DMS79 treated with DMSO at 0.1 percent for 48 hours (cell line): ENCODE measurements at regions not wholly inside any gene's neighbourhood (a gene's known extent, or its start where the extent isn't known, plus 50 kb on each side); places are given as distances from the start of the nearest gene placed in this dataset.
A peak's percentile ranks its signal among the peaks of the same experiment; 100 is the strongest.

ENCODE experiments used
- DNase-seq: peaks from one replicate; lab custom pipeline; 2025; lab: John Stamatoyannopoulos, UW

DNA sequence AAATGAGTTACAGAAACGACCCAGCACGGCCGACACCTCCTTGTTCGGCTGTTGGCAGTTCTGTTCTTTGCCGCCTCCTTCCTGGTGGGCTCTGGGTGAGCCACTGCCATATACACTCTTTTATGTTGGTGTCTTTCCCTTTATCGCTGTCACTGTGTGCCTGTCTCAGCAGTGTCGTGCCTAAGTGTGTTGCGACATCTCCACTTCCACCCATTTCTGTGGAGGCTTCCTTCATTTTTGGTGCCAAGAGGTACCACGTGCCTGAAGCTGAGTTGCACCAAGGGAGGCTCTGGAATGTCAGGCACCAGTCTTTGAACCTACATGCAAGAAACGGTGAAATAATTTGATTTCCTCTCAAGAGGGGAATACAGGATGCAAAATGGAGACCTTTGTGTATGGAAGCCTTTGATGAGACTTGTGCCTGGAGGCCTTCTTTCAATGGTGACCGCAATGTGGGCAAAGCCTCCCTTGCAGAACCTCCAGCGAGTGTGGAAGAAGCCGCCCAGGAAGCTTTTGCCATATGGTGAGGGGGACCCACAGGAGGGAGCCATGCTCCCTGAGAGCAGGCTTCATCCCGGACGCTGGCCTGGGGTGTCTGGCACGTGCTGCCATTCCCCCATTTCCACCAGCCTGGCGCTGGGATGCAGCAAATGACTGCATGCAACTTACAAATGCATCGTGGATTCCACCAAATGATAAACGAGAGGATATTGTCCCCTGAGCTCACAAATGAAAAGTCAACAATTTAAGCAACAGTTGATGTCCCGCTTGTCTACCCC lies 136.2 kb downstream of the TEX29 start:
- DNase-seq: no peak

DNA sequence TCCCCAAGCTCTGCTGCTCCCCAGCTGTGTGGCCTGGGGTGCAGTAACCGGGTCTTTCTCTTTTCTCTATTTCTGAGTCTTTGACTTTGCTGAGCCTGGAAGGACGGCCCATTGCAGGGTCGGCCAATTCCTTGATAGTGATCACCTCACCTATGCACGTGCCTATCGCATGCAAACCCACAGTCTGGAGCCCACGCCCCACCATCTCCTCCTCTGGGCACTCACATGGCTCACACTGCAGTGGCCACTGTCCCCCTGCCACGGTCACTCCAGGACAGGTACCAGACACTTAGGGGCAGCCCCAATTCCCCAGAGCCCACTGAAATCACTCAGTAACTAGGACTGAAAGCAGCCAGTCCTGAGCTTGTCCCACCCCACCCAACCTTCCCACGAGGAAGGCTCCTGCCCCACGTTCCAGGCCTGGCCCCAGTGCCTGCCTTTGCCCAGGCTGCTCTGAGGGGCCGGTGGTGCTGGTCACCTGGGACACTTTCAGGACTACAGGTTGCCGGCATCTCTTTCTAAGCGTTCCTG lies 137.6 kb downstream of the TEX29 start:
- no peak for DNase-seq

DNA sequence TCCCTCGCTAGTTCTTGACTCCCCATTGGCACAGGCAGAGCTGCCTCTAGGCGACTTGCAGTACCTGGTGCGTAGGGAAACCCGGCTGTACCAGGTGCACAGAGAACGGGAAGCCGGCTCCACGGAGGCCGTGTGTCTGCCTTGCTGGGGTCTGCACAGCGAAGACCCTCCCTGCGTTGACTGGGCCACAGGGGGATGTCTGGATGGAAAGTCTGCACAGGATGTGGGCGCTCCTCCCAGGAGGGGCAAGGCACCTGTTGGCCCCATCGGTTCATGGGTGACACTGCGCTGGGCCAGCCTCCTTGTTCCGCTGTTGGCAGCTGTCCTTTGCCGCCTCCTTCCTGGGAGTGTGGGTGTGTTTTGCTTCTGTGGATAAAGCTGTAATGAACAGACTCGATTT lies 138.3 kb downstream of the TEX29 start:
- no peak for DNase-seq

DNA sequence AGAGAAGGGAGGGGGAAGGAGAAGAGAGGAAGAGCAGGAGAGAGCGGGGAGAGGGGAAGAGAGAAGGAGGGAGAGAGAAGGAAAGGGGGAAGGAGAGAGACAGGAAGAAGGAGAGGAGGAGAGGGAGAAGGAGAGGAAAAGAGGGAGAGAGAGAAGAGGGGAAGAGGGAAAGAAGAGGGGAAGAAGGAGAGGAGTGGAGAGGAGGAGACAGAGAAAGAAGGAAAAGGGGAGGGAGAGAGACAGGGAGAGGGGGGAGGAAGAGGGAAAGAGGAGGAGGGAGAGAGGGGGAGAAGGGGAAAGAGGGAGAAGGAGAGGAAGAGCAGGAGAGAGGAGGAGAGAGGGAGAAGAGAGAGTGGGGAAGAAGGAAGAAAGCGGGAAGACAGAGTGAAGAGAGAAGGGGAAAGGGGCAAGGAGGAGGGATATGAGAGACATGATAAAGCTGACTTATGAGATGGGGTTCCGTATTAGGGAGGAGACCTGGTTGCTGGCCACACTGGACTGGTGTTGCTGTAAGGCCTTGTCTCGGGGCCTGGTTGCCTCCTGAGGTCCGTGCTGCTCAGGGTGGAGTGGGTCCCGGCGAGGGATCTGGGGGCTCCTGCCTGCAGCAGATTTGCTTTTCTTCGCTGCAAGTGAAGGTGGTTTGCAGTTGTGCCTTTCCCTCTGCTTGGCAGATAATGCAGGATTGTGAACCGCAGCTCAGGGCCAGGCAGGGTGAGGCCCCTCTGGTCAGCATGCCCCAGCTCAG lies 139.5 kb downstream of the TEX29 start:
- no peak for DNase-seq

DNA sequence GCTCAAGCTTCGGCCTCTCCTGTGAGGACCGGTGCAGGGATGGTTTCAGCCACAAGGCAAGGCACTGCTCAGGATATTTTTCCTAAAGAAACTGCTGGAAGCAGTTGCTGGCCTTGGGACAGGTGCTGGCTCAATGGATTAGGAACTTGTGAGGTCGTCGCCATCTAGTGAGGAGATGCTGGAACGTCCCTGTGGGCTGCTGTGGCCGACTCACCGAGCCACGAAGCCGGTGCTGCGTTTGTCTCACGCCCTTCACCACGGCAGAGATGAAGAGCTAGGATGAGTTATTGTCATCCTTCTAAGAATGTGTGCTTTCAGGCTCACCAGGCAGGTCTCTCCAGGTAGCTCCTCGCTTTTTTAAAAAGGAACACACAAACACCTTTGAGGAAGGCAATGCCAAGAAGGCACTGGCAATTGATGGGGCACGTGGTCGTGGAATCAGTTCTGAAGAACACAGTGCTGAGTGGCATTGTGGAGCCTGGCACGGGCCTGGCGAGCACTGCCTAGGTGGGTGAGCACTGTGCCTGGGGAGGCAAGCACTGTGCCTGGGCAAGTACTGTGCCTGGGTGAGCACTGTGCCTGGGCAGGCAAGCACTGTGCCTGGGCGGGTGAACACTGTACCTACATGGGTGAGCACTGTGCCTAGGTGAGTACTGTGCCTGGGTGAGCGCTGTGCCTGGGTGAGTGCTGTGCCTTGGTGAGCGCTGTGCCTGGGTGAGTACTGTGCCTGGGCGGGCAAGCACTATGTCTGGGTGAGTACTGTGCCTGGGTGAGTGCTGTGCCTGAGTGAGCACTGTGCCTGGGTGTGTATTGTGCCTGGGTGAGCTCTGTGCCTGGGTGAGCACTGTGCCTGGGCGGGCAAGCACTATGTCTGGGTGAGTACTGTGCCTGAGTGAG lies 140.4 kb downstream of the TEX29 start:
- peak; percentile 84 for DNase-seq

DNA sequence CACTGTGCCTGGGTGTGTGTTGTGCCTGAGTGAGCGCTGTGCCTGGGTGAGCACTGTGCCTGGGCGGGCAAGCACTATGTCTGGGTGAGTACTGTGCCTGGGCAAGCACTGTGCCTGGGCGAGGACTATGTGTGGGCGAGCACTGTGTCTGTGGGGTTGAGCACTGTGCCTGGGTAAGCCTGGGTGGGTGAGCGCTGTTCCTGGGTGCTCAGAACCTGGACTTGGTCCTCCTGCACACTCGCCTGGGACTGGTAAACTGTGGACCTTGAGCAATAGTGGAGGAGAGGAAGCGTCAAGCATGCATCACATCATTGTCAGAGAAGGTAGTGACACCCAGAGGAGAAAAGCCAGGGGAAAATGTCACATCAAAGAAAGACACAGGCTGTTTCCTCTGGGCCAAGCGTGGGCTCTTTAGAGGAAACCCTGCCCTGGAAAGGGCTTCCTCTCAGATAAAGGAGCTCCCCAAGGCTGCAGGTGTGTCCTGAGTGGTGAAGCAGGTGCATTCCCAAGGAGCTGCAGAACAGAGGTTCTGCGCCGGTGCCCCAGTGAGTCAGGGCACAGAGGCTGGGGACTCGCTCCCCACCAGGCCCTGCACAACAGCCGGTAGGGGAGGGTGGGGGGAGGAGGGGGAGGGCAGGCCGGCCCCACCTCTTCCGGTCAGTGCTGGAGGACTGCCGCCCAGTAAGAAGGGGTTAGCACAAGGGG lies 141.2 kb downstream of the TEX29 start:
- no peak for DNase-seq

DNA sequence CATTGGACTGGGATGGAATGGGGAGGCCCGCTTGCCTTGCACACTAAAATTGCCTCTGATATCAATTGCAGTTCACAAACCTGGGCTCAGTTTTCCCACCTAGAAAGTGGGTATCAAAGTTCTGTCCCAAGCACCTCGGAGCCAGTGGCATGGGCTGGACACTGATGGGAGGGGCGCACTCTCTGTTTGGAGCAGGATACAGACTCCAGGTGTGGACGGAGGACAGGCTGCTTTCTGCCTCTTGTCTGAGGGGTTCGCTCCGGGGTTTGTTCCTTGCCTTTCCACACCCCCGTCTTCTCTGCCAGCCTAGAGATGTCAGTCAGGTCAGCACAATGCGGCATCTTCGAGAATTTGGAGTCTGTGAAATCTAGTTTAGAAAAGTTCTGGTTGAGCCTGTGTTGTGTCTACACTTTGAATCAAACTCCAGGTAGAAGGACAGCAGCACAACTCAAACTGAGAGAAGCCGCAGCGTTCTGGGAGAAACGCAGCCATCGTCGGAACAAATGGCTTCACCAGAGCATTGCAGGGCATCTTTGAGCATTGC lies 141.9 kb downstream of the TEX29 start:
- DNase-seq: no peak

DNA sequence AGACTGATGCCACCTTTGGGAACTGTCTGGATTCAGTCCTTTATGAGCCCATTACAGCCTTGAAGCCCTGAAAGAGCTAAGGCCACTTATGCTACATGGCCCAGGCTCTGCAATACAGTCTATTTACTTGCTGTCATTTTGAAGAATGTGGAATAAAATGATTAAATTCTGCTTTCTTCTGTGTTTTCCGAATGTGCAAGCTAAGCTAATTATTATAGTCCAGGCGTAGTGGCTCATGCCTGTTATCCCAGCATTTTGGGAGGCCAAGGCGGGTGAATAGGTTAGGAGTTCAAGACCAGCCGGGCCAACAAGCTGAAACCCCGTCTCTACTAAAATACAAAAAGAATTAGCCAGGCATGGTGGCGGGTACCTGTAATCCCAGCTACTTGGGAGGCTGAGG lies 142.5 kb downstream of the TEX29 start:
- DNase-seq: no peak

DNA sequence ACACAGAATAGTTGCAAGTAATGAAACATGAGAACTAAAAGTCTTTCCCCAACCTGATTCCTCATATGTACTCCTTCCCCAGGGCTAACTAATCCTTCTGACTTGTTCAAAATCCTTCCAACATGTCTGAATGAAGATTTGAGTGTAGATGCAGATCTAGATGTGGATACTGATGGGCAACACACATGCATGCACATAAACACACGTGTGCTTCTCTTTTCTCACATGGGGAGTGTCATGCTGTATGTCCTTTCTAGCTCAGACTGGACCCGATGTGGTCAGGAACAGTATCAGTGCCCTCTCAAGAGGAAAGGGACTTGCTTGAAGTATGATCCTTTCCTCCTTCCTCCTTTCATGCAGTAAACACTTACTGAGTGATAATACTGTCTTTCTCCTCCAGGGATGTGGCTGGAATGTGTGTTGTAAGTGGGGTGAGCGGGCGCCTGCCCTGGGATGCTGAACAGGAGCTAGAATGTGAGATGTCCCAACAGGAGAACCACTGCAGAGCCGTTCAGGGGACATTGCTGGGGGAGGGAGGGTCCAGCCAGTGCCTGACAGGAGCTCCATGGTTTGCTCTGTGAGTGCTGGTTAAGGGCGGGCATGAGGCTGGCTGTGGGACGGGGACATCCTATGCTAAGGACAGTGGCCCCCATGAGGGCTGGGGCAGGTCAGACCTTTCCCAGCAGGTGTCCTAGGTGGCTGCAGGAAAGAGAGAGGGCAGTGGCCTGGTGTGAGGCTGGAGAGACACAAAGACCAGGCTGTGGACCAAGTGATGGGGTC lies 146.9 kb downstream of the TEX29 start:
- no peak for DNase-seq

DNA sequence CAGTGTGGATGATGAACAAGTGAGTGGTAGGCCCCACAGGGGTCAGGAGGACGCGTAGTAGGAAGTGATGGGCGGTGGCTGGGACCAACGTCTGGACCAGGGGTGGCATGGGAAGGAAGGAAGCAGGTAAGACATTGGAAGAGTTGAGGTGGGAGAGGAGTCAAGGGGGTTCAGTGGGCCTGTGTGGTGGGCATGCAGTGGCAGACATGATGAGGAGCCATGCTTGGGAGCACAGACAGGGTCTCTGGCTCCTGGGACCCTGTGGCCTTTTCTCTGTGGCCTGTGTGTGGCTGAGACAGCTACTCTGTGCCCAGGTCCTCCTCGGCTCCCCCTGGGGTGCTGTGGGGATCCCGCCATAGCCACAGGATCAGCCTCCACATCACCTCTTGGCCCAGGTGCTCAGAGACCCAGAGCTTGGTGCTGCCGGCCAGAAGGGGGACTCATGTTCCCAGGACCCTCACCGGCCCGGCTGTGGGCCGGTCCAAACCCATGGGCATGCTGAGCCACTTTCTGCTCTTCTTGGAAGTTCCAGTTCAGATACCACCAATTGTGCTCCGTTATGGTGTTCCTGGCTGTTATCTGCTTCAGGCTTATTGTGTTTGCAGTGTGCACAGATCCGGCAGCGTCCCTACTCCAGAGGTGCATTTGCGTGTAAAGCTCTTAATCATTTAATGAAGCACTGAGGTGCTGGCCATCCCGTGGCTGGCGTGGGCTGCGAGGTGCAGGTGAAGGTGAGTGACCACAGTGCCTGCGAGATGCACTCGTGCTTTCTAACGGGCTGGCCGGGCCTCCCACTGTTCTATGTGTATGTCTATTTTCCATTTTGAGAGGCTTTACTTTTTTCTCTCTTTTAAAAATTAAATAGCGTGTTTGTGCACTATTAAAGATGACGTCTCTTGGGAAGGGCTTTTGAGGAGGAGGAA lies 147.9 kb downstream of the TEX29 start:
- no peak for DNase-seq

DNA sequence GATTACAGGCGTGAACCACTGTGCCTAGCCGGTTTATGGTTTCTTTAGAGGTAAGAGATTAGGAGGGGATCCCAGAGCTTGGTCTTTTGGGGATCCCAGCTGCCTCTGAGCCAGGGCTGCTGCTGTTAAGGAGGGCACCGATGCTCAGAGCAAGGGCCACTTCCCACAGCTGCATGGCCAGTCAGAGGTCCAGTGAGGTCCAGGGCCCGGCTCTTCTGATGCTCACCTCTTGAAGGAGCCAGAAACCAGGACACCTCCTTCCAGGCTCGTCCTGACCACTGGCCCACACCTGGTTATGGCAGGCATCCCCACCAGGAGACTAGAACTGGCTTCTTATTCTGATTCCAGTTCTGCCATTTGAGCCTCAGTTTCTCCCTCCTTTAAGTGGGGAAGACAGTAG lies 149.0 kb downstream of the TEX29 start:
- no peak for DNase-seq

DNA sequence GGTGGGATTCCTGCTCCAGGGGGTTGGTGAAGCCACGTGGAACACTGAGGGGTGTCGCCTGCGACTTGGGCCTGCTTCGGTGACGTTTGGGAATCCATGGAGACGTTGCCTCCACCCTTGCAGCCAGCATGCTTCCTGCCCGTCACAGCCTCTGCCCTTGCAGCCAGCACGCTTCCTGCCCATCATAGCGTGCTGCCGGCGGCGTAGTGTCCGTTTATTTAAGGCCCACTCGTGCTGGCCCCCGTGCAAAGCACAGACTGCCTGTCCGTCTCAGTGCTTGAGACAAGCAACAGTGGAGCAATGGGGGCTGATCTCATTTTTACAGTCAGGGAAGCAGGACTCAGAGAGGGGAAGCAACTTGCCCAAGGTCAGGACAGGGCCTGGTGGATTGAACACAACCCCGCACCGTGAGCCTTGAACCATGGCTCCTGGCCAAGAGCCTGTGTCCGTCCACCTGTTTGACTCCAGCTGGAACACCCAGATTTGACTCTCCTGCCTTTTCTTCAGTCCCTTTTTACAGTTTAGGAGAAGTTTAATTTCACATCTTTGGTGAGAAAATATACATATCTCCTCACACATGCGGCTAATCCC lies 149.6 kb downstream of the TEX29 start:
- no peak for DNase-seq

DNA sequence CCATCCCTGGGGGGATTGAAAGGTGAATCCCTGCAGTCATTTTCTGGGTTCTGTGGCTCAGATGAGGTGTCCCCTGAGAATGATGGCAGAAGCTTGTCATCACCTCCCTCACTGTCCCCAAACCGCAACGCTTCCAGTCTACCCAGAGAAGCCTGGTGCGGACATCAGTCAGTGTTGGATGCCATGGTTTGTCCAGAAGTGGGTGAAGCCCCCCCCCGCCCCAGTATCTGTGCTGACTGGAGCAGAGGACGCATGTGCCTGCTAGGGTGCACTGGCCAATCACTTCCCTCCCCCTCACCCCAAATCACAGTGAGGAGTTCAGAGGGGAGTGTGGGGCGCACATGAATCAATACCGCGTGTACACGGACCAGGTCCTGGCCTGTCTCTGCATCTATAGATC lies 150.5 kb downstream of the TEX29 start:
- no peak for DNase-seq

DNA sequence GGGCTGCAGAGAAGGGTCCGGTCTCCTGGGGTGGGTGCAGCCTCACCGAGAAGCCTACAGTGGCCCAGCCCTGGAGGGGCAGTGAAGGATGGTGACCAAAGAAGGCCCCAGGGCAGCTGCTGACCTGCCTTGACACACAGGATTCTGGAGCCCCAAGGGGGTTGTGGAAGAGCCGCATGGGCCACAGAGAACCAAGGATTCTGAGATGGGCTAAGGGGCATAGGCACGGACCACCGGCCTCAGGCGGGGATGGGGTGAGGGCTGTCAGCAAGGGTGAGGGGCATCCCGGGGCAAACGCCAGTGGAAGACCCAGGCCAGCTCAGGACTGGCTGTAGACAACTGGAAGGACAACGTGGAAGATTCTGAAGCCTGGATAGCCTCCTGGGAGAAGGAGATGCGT lies 151.6 kb downstream of the TEX29 start:
- no peak for DNase-seq

DNA sequence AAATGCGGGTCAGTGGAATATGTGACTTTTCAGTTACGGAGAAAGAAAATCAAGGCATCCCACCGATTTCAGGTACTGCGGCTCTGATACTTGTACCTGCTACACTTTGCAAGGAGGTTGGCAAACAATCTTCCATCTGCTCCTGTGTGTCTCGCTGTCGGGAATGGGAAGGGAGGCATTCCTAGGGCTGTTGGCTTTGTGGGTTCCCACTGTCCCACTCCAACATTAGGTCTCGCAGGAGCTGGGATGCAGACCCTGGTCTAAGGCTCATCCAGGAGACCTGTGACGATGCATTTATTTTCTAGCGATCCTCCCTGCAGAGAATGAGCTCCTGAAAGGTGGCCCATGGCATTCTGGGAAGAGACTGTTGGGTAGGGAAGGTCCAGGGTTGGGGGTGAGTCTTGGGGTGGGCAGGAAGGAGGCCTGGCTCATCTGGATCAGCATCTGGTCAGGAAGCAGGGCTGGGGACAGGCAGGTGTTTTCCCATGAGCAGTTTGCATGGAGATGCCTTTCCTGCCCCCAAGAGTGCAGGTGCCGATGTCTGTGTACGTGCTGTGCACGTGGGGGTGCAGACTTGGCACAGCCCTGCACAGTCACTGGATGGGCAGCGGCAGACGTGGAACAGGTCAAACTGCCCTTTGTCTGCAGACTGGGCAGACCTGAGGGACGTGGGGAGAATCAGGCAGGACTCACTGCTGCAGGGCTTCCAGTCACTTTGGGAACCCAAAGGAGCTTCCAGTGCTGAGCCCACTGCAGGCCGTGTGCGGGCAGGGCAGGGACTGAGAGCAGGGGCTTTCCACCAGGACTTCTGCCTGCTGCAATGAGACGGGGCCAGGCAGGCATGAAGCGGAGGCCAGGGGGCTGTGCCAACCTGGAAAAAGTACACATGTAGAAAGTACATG lies 152.4 kb downstream of the TEX29 start:
- no peak for DNase-seq

DNA sequence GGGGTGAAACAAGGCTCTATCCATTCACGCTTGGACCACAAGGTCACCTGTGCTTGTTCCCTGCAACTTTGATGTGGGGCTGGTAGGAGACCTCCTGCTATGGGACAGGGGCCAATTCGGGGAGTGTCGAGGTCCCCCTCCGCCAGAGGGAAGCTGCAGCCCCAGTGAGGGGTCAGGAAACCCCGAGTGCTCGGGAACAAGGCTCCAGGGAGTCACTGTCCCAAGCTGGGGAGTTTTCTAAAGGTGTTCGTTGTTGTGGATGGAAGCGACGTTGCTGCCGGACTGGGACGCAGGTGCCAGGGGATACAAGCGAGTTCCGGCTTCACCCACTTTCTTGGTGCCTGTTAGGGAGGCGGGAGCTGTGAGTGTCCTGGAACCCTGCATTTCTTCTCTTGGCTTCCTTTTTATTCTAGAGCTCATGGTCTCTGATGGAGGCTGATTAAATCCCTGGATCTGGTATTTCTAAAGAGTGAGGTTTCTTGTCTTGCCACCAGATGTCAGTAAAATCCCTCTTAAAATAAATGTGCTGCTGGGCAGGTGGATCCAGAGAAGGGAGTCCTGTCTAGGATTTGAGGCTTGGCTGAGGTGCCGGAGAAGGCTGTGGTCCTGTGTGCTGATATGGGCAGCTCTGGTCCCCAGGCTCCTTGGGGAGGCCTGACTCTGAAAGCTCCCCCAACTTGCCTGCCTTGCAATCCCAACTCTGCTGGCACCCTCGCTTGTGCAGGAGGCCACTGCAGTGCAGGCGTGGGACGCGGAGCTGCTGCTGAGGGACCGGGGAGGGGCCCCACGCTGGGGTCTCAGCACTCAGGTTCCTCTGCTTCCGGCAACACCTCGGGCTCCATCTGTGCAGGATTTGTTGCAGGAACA lies 153.9 kb downstream of the TEX29 start:
- peak; percentile 93 for DNase-seq

DNA sequence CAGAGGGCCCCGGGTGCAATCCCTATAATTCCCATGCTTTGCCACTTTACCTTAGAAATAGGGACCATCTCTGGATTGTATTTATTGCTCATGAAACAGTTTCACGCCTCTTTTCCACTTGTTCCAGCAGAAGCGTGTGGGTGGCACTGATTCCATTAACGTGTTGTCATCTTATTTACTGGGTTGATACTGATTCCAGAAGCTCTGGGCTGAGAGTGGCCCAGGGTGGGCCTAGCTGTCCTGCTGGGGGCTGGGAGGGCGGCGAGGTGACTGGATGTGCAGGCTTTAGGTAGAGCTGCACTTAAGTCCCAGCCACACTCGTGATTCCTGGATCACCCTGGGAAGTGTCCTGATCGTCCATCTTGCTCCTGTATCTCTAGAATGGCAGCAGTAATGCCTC lies 155.0 kb downstream of the TEX29 start:
- no peak for DNase-seq
